Cardiac septum (tissue), 1 donor: ENCODE measurements at regions not wholly inside any gene's neighbourhood (a gene's known extent, or its start where the extent isn't known, plus 50 kb on each side); places are given as distances from the start of the nearest gene placed in this dataset.

Source experiments
- DNase-seq: peaks from one replicate; pipeline ENCODE4 v3.0.0-alpha.2; 2020; ENCODE audit warnings: low spot score
- intact Hi-C: fragments of 100-400 bp; cut with DNase I; formaldehyde crosslinking; loops from one replicate; pipeline ENCODE4 v1.14.0; 2022
- donor health status: DM: no; HTN: no; CAD: no.

DNA sequence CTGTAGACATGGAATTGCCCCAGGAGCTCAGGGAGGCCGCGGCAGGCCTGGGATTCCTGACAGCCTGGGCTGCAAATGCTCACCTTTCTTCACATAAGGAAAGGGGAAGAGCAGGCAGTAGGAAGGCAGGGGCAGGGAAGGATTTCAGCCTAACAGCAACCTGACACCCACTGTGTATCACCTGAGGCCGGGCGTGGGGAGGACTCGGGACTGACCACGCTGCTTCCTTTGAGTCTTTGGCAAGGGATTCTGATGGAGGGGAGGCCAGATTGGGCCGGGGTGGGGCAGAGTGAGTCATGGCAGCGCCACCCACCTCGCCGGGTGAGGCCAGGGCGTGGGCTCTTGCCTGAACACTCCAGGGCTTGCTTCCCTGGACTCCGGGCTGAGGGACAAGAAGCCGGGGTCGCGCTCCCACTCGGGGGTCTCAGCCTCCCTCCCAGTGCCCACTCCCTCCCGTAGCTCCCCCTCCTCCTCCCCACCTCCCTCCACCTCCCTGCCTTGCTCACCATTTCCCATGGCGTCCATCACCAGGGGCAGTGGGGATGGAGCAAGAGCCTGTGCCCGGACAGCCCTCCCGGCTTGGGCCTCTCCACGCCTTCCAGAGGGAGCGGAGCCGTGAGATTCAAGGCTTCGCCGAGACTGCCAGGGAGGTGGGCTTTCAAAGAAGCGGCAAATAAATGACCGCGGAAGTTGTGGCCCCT is 247.9 kb upstream of the RTL1 start:
- no peak for DNase-seq
- intact Hi-C loops, result no loop called here

DNA sequence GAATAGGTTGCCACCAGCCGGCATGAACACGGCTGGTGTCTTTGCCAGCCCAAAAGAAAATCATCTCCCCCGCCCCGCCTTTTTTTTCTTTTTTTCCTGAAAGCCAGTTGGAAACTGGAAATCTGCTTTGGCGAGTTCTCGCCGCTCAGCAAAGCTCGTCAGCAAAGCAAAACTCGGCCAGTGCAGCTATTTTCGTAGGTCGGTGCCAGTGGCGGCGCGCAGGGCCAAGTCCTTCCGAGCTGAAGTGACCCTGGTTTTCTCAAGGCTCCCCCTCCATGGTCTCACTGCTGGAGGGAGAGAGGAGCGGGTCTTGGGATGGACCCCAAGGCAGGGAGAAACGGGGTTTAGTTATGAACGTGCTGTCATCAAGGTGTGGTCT is 248.4 kb upstream of the RTL1 start:
- DNase-seq, result no peak
- intact Hi-C loops, result no loop called here

DNA sequence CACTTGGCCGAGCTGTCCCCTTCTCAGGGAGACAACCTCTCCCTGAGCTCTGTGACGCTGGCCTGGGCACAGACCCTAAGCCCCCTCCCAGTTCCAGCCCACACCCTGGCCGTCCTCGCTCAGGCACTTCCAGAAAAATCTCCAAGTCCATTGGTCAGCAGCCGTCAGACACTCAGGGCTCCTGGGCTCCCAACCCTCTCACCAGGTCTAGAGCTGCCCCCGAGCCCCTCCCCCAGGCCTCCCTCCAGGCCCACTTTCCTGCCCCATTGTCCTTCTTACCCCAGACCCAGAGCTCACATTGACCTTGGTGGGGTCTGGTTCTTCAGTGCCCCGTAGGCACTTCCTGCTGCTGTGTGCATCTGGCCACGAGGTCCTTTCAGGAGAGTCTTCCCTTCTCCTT is 249.3 kb upstream of the RTL1 start:
- no peak for DNase-seq
- intact Hi-C loops, result no loop called here

DNA sequence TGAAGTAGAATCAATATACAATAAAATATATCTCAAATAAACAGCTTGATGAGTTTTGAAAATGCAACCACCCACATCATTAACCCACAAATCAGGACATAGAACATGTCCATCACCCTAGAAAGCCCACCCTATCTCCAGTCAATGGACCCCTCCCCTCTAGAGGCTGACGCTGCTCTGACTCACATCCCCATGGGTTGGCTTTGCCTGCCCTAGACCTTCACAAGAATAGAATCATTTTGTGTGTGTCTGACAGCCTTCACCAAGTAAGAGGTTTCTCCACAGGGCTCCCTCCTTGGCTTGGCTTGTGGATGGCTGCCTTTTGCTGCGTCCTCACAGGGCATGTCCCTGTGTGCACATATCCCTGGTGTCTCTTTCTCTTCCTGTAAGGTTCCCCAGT is 250.2 kb upstream of the RTL1 start:
- intact Hi-C loops, result no loop called here

DNA sequence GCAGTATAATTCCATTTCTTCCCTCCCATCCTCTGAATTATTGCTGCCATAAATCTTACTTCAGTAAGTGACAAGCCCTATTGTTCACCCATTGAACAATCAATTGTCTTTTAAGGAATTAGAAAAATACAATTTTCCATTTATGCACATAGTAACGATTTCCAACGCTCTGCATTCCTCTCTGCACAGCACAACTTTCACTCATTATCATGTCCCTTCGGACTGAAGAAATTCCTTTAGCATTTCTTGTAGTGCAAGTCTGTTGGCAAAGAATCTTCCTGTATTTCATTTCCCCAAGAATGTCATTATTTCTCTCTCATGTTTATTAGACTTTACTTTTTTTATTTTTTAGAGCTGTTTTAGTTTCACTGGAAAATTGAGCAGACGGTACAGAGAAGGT is 252.1 kb upstream of the RTL1 start:
- intact Hi-C loops, result no loop called here
- no peak for DNase-seq

More for the DNA sequence above, 250.2 kb upstream of the RTL1 start:
- DNase-seq, result no peak

DNA sequence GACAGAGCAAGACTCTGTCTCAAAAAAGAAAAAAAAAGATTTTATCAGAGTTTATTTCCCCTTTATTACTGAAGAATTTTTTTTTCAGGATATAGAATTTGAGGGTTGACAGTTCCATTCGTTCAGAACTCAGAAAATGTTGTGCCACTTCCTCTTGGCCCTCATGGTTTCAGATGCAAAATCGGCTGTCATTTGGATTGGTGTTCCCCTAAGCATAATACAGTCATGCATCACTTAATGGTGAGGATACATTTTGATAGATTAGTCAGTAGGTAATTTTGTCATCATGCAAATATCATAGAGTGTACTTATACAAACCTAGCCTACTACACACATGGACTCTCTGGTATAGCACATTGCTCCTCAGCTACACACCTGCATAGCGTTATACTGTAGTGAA is 263.9 kb upstream of the RTL1 start:
- DNase-seq, result no peak
- intact Hi-C loops, result no loop called here

DNA sequence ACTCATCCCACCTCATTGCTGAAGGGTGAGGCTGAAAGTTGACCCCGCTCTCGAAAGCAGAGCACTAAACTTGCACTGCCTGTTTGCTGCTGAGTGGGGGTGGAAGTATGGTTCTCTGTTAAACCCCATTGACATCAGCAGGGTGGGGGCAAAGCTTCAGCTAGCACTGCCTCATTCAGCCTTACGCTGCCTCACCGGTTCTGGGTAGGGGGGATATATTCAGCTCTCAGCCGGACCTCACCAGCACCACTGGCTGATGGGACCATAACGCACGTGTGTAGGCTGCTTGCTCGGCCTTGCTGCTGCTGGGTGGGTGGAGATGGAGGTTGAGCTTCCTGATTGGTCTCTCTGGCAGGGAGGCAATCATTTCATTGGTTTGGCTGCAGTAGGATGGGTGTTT is 265.7 kb upstream of the RTL1 start:
- intact Hi-C loops, result no loop called here
- no peak for DNase-seq

DNA sequence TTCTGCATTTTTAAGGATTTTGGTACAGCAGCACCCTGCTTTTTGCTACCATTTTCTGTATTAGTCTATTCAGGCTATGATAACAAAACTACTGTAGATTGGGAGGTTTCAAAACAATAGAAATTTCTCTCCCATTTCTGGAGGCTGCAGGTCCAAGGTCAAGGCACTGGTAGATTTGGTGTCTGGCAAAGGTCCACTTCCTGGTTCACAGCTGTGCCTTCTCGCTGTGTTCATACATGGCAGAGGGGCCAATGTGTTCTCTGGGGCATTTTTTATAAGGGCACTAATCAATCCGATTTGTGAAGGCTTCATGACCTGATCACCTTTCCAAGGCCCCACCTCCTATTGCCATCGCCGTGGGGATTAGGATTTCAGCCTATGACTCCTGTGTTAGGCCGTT is 268.1 kb upstream of the RTL1 start:
- intact Hi-C loops, result no loop called here
- DNase-seq, result no peak

DNA sequence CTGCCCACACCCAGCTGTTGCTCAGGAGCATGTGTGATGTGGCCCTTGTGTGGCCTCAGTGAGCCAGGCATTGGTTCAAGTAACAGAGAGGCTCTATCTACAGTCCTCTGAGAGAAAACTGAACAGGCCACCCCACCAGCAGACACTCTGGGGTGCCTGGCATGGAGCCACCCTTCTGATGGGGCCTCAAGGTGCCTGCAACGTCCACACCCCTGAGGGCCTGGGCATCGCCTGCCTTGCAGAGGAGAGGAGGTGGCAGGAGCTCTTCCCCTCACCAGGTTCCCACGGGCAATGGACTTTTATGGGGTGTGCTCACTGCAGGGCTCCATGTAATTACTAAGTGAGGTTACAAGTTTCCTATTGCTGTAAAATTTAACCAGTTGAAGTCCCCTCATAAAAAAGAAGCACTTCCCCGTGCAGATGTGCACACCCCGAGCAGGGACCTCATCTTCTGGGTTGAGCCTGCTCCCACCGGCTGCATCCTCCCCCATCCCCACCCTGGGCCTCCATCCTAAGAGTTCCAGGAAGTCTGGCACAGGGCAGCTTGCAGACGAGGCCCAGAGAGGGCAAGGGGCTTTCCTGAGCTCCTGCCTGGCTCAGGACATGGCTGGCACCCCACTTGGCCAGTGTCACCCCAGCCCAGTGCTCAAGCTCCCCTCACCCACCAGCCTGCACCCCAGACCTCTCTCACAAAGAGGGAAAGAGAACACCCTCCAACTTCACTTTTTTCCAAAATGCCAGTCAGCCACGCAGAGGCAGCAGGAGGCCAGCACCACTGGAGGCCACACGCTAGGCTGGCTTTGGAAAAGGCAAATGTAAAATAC is 270.4 kb upstream of the RTL1 start:
- no peak for DNase-seq
- intact Hi-C loops, result no loop called here

DNA sequence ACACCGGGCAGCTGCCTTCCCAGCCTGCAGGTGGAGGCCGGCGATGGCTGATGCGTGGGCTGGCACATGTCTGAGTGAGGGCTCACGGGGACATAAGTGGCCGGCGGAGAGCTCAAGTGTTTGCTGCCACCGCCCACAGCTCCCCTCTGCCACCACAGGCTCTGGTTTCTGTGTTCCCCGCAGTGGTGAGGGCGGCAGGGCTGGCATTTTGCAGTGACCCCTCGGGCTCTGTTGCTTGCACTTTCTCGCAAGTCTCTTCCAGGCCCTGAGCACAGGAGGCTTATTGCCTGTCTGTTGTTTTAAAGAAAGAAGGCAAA is 271.0 kb upstream of the RTL1 start:
- peak; percentile 61 for DNase-seq
- intact Hi-C loops, result no loop called here

DNA sequence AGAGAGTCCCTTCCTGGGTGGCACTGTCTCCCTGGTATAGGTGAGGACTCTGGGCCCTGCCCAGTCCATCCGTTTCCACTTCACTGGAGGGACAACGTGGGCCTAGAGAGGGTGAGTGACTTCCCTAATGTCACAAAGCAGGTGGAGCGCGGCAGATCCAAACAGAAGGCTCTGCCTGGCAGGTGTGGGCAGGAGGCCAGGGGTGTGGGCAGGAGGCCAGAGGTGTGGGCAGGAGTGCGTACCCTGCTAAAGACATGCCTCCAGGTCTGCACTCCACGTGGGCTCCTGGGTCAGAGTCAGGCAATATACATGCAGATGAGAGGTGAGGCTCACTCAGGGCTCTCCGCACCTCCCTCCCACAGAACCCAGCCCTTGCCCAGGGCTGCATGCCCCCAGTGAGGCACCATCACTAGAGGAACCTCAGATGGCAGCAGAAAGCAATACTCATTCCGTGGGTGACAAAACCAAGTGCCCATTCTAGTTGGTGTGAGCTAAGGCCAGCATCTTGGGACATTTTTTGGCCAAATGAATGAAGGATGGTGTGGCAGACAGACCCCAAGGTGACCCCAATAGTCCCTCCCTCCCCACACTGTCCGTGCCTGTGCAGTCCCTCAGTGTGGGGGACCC is 271.6 kb upstream of the RTL1 start:
- DNase-seq, result peak; percentile 64
- intact Hi-C loops, result no loop called here

DNA sequence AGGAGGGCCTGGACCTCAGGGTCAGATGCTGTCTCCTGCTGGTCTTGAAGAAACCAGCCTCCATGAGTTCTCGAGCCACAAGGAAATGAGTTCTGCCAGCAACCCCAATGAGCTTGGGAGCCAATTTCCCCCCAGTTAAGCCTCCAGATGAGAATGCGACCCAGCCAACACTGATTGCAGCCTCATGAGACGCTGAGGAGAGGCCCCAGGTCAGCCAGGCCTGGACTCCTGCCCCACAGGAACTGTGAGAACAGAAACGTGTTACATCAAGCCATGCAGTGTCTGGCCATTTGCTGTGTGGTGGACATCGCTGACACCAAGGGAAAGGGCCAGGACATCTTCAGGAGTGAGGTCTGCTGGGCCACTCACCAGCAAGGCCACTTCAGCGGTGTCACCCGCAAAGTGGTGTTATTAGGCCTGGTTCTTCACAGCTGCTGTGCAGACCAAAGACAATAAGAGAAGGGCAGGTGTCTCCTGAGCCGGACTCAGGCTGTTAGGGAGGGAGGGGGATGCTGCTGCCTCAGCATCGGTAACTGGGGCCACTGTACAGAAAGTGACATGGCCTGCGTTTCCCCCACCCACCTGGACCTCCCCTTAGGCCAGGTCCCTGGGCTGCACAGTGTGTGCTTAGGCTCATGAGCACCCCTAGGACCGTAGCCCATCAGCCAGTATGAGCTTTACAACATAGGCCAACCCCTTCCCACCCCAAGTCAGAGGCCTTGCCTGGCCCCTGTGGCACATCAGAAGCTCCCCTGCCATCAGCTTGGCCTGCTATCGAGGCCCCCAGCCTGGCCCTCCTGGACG is 272.4 kb upstream of the RTL1 start:
- intact Hi-C loops, result no loop called here
- DNase-seq, result peak; percentile 61

DNA sequence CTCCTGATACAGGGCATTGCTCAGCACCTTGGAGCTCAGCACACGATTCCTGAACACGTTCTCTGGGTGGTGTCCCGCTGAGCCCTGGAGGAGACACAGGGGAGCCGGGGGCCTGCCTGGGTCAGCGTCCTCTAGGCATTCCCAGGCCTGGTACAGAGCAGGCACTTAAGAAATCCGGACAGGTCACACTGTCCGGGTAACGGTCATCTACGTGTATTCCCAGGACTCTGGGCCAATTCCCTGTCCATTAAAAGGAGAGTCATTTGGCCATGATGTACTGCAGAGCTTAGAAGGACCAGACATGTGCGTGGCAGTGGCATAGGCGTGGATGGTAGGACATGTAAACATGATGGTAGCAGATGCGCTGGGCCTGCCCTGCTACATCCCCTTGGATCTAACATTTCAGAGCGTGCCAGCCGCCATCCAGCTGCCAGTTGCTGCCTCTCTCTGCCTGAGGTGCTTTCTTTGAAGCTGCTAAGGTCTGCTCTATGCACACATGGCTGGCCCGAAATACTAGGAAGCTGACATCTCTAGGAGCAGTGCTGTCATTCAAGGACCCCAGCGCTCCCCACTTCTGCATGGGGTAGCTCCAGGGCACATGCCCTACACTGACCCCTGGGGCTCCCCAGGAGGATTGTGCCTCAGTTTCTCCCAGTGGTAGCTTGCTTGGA is 273.1 kb upstream of the RTL1 start:
- no peak for DNase-seq
- intact Hi-C loops, result no loop called here

DNA sequence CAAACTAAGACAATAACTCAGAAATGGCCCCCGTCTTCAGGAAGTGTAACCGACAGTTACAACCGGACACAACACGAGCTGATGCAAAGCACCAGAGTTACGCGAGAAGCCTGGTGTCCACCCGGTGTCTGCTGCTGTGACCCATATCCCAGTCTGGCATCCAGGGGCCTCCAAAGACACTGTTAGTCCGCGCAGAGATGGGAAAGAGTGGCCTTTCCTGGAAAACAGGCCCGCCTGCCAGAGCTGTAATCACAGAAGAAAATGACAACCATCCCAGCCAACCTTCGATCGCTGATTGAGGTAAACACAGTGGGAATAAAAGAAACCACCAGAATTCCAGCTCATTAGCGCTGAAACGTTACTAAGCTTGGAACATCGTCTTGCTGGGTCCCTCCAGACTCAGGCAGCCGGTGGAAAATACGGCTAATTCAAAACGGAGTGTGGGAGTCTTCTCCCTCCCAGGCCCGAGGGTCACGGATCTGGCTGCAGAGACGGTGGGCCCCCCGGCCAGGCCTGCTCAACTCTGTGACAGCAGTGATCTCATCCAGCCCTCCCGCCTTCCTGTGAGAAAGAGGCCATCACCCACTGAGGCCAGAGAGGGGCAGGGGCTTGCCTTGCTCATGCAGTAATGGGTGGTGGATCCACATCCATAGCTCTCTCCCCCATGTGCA is 273.9 kb upstream of the RTL1 start:
- intact Hi-C loops, result no loop called here
- peak; percentile 57 for DNase-seq

DNA sequence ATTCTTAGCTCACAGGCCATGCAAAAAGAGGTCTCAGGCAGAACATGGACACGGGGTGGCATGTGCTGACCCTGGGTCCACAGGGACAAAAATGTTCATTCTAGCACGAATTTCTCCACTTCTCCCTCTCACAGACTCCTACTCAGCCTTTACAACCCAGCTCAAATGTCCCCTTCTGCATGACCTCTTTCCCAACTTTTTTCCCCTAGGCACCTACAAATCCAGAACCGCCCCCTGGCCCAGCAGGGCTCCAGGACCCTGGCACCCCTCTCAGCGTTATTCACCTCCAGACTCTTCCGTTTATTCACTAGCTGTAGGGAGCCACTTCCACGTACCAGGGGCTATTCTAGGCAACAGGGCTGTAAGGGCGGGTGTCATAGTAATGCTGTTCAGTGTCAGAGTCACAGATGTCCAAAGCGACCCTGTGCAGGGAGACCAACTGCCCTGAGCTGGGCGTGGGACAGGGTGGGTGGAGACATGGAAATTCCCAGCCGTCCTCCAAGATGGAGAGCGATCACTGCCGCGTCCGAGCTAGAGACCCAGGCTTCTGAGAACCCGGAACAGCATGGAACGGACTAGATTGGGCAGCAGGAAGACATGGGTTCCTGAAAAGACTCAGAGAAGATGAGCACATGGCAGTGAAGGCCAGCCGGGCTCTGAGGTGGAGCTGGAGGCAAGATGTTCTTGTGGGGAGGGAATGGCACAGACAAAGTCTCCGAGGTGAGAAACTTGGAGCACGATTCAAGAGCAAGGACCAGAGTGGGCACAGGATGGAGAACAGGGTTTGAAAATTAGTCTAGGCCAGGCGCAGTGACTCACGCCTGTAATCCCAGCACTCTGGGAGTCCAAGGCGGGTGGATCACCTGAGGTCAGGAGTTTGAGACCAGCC is 274.9 kb upstream of the RTL1 start:
- DNase-seq, result peak; percentile 49
- intact Hi-C loops, result no loop called here

DNA sequence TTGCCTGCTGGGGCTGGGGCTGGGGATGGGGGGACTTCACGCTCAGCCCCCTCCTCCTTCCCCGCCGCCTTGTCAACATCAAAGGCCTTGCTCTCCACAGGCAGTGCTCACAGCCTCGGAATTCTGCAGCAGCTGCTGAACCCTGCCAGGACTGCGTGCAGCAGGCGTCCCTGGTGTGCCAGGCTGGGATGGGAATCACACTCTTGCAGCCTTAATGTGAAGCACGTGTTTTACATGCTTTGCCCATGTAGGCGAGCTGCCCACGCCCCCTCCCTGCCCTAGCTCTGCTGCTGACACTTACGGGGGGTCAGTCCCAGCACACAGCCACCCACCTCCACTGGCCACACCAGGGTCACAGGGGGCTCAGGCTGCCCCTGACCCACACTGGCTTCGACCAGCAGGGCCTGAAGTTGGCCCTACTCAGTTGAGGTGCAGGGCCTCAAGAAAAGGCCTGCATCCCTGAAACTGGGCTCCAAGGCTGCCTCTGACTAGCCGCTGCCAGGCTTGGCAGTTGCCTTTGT is 276.2 kb upstream of the RTL1 start:
- intact Hi-C loops, result no loop called here
- DNase-seq, result peak; percentile 67

DNA sequence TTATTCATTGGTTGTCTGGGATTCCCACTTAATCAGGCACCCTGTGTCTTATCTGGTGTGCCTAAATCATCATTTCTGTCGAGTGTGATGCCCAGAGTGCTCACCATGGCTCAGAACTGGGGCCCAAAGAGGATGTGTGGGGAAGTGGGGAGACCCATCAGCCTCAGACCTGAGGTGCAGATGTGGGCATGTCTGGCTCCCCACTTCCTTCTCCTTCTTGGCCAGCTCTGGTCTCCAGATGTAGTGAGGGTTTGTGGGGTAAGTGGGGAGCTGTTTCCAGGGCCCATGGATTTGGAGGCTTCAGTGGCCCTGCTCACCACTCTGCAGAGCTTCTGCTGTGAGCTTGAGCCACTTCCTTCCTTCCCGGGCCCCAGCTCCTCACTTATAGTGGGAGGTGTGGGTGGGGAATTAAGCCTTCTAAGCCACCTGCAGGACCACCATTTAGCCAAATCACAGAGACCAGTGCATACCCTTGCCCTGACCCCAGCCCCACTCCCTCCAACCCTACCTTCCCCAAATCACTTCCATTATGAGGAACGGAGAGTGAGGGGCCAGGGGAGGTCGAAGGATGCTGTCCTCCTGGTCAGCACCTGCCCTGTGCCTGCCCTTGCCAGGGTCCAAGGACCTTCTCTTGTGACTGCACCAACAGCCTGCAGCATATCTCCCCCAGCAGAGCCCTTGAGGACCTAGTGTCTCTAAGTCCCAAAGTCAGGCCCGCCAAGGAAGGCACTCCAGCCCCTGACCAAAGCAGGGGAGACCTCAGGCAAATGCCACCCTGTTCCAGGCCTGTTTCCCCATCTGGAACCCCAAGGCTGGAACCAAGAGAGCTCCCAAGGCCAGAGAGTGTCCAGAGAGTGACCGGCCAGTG is 278.2 kb upstream of the RTL1 start:
- DNase-seq, result no peak
- intact Hi-C loops, result no loop called here
